H1 (cell line): ENCODE measurements at regions not wholly inside any gene's neighbourhood (a gene's known extent, or its start where the extent isn't known, plus 50 kb on each side); places are given as distances from the start of the nearest gene placed in this dataset.

Experiments
- CTCF ChIA-PET: fragments of 300-600 bp; sonication (Branson Sonifier 250); formaldehyde crosslinking; loops from one replicate; lab custom pipeline; 2021; ENCODE audit not compliant: partially characterized antibody; lab: Charles Lee
- POLR2A ChIA-PET: fragments of 300-600 bp; sonication (Branson Sonifier 250); formaldehyde crosslinking; loops from one replicate; lab custom pipeline; 2021; ENCODE audit warnings: inconsistent platforms; ENCODE audit not compliant: partially characterized antibody; lab: Charles Lee
- DNase-seq, 2 experiments: peaks; one replicate each; pipeline versions ENCODE4 v3.0.0 to v3.0.0-alpha.2; 2010 to 2022; ENCODE audit warnings: low spot score in 2 of 2, low read depth in 1 of 2, mixed read lengths in 1 of 2
- FAIRE-seq: peaks from 2 replicates; lab custom pipeline; 2011; peaks lifted over from hg19 to GRCh38; lab: Jason Lieb, UNC
- H2AFZ ChIP-seq: 2 replicates; pipeline ENCODE4 v1.8.1; 2012; ENCODE audit warnings: low read length, inconsistent platforms
- H2AK5ac ChIP-seq: 2 replicates; pipeline ENCODE4 v1.6.1; 2013; ENCODE audit warnings: low read depth, low read length
- H2BK120ac ChIP-seq: replicated peaks from 2 replicates; pipeline ENCODE3; 2013; ENCODE audit warnings: low read depth, low read length, inconsistent platforms
- H2BK12ac ChIP-seq: 2 replicates; pipeline ENCODE4 v1.6.1; 2013; ENCODE audit warnings: low read depth, low read length
- H2BK15ac ChIP-seq: 2 replicates; pipeline ENCODE4 v1.6.1; 2013; ENCODE audit warnings: low read length
- H2BK20ac ChIP-seq: 2 replicates; pipeline ENCODE4 v1.6.1; 2013; ENCODE audit warnings: low read length
- H2BK5ac ChIP-seq: 2 replicates; pipeline ENCODE4 v1.6.1; 2013; ENCODE audit warnings: low read depth, low read length
- H3K14ac ChIP-seq: 2 replicates; pipeline ENCODE4 v1.6.1; 2013; ENCODE audit warnings: inconsistent platforms; ENCODE audit not compliant: insufficient read length
- H3K18ac ChIP-seq: 2 replicates; pipeline ENCODE4 v1.6.1; 2013; ENCODE audit warnings: low read length; ENCODE audit errors: extremely low read depth
- H3K23ac ChIP-seq: 2 replicates; pipeline ENCODE4 v1.6.1; 2013; ENCODE audit warnings: inconsistent platforms; ENCODE audit not compliant: insufficient read length
- H3K23me2 ChIP-seq: 2 replicates; pipeline ENCODE4 v1.6.1; 2013; ENCODE audit warnings: low read depth, low read length
- H3K27ac ChIP-seq: 2 replicates; pipeline ENCODE4 v1.6.1; 2011; ENCODE audit warnings: low read depth, low read length, inconsistent platforms
- H3K27me3 ChIP-seq, 4 experiments: replicated peaks in 1 of 4; 1 replicate in 1 of 4; 2 replicates in 3 of 4; pipeline versions ENCODE4 v1.6.1 to v1.8.1; 2011 to 2013; ENCODE audit warnings: low read length in 3 of 4, mild to moderate bottlenecking in 3 of 4, inconsistent platforms in 2 of 4, mixed read lengths in 2 of 4, moderate library complexity in 1 of 4; ENCODE audit not compliant: control insufficient read depth in 3 of 4, insufficient read depth in 3 of 4; ENCODE audit errors: extremely low read depth in 1 of 4
- H3K36me3 ChIP-seq, 4 experiments: 2 replicates each; pipeline versions ENCODE4 v1.6.1 to v1.8.1; 2011 to 2013; ENCODE audit warnings: mild to moderate bottlenecking in 4 of 4, low read length in 3 of 4, moderate library complexity in 2 of 4, control low read depth in 1 of 4, inconsistent platforms in 1 of 4; ENCODE audit not compliant: insufficient read depth in 4 of 4, control insufficient read depth in 2 of 4
- H3K4ac ChIP-seq: replicated peaks from 2 replicates; pipeline ENCODE3; 2013; ENCODE audit warnings: low read length, low read depth, mixed read lengths, inconsistent platforms; ENCODE audit not compliant: insufficient read length
- H3K4me1 ChIP-seq, 4 experiments: replicated peaks in 1 of 4; 1 replicate in 1 of 4; 2 replicates in 3 of 4; pipeline versions ENCODE4 v1.6.1 to v1.8.1; 2011 to 2013; ENCODE audit warnings: low read length in 3 of 4, inconsistent platforms in 2 of 4, mixed read lengths in 1 of 4; ENCODE audit not compliant: insufficient read depth in 4 of 4, control insufficient read depth in 3 of 4
- H3K4me2 ChIP-seq, 2 experiments: 2 replicates each; pipeline versions ENCODE4 v1.6.1 to v1.8.1; 2011 to 2013; ENCODE audit warnings: low read depth in 2 of 2, low read length in 2 of 2, control low read depth in 1 of 2, inconsistent platforms in 1 of 2, mild to moderate bottlenecking in 1 of 2; ENCODE audit not compliant: insufficient read depth in 1 of 2
- H3K4me3 ChIP-seq, 4 experiments: fragments of 200-600, 300-600 bp in 1 of 4; sonication (generic), shearing (Covaris generic), sonication (Bioruptor Twin) in 1 of 4; 2 replicates each; pipeline versions ENCODE4 v1.5.1 to v1.8.1; 2011 to 2016; ENCODE audit warnings: low read length in 4 of 4, low read depth in 3 of 4, control low read depth in 2 of 4, inconsistent platforms in 2 of 4, mild to moderate bottlenecking in 2 of 4, mixed read lengths in 1 of 4, moderate library complexity in 1 of 4; ENCODE audit not compliant: insufficient read depth in 2 of 4; ENCODE audit errors: extremely low read depth in 1 of 4
- H3K56ac ChIP-seq: replicated peaks from 2 replicates; pipeline ENCODE3; 2013; ENCODE audit warnings: low read depth, mild to moderate bottlenecking, mixed read lengths, low read length, inconsistent platforms; ENCODE audit not compliant: insufficient read length
- H3K79me1 ChIP-seq: 2 replicates; pipeline ENCODE4 v1.6.1; 2013; ENCODE audit warnings: low read depth, low read length, control low read depth
- H3K79me2 ChIP-seq, 2 experiments: 2 replicates each; pipeline versions ENCODE4 v1.6.1 to v1.8.1; 2012 to 2013; ENCODE audit warnings: low read length in 2 of 2, mild to moderate bottlenecking in 2 of 2, inconsistent platforms in 1 of 2; ENCODE audit not compliant: insufficient read depth in 2 of 2, control insufficient read depth in 1 of 2
- H3K9ac ChIP-seq, 4 experiments: replicated peaks in 1 of 4; 1 replicate in 1 of 4; 2 replicates in 3 of 4; pipeline versions ENCODE4 v1.6.1 to v1.8.1; 2011 to 2013; ENCODE audit warnings: low read depth in 3 of 4, low read length in 3 of 4, control low read depth in 2 of 4, mild to moderate bottlenecking in 2 of 4, moderate library complexity in 2 of 4, inconsistent platforms in 1 of 4; ENCODE audit errors: extremely low read depth in 1 of 4
- H3K9me3 ChIP-seq, 2 experiments: 2 replicates each; pipeline versions ENCODE4 v1.6.1 to v1.8.1; 2012 to 2013; ENCODE audit warnings: mild to moderate bottlenecking in 2 of 2, moderate library complexity in 2 of 2, control low read depth in 1 of 2, inconsistent platforms in 1 of 2, low read depth in 1 of 2, low read length in 1 of 2, mixed read lengths in 1 of 2; ENCODE audit not compliant: insufficient read depth in 2 of 2
- H4K20me1 ChIP-seq, 2 experiments: replicated peaks in 1 of 2; 2 replicates each; pipeline versions ENCODE3 to v1.8.1; 2011 to 2013; ENCODE audit warnings: inconsistent platforms in 2 of 2, low read length in 2 of 2, mild to moderate bottlenecking in 1 of 2; ENCODE audit not compliant: insufficient read depth in 2 of 2, control insufficient read depth in 1 of 2
- H4K5ac ChIP-seq: 2 replicates; pipeline ENCODE4 v1.6.1; 2013; ENCODE audit warnings: low read length, low read depth, mixed read lengths, inconsistent platforms; ENCODE audit not compliant: insufficient read length
- H4K8ac ChIP-seq: 2 replicates; pipeline ENCODE4 v1.8.0; 2013; ENCODE audit warnings: mild to moderate bottlenecking, moderate library complexity, low read length, inconsistent platforms; ENCODE audit not compliant: insufficient read depth; ENCODE audit errors: extremely low read depth
- H4K91ac ChIP-seq: replicated peaks from 2 replicates; pipeline ENCODE3; 2013; ENCODE audit warnings: low read length, mixed read lengths, inconsistent platforms; ENCODE audit not compliant: insufficient read length
- HDAC6 ChIP-seq: IDR thresholded peaks from one replicate; pipeline ENCODE4 v1.7.1; 2012; ENCODE audit warnings: low read depth, mild to moderate bottlenecking, inconsistent platforms, low read length, moderate library complexity
- JUN ChIP-seq: IDR thresholded peaks from 2 replicates; pipeline ENCODE4 v1.6.1; 2011; ENCODE audit warnings: low read depth, mild to moderate bottlenecking, improper control_type of control experiment, low read length
- JUND ChIP-seq: IDR thresholded peaks from 2 replicates; pipeline ENCODE4 v1.6.1; 2011; ENCODE audit warnings: mild to moderate bottlenecking, improper control_type of control experiment, low read length
- MAFK ChIP-seq: IDR thresholded peaks from 2 replicates; pipeline ENCODE4 v1.6.1; 2012; ENCODE audit warnings: low read depth, mild to moderate bottlenecking, improper control_type of control experiment, low read length
- RAD21 ChIP-seq, 2 experiments: IDR thresholded peaks in 1 of 2; conservative IDR thresholded peaks in 1 of 2; 2 replicates each; pipeline ENCODE4 v1.6.1; 2011; ENCODE audit warnings: low read depth in 2 of 2, low read length in 2 of 2, improper control_type of control experiment in 1 of 2, inconsistent platforms in 1 of 2, mild to moderate bottlenecking in 1 of 2, moderate library complexity in 1 of 2
- SUZ12 ChIP-seq: fragments of 200-600 bp; sonication (generic); IDR thresholded peaks from 2 replicates; pipeline ENCODE4 v1.6.1; 2012; ENCODE audit warnings: mild to moderate bottlenecking, inconsistent platforms, low read length, moderate library complexity, mixed read lengths
- TAF1 ChIP-seq: IDR thresholded peaks from 2 replicates; pipeline ENCODE4 v1.6.1; 2011; ENCODE audit warnings: mild to moderate bottlenecking, low read depth, low read length
- TEAD4 ChIP-seq: IDR thresholded peaks from 2 replicates; pipeline ENCODE4 v1.6.1; 2012; ENCODE audit warnings: low read depth, low read length, inconsistent platforms, mixed read lengths
- WGBS, 2 experiments: shearing (Covaris generic) in 1 of 2; methylation state at CpG; one replicate each; pipeline versions ENCODE4 v1.1.6 to v1.1.7; 2013 to 2015; ENCODE audit warnings: low lambda C conversion rate in 2 of 2, mixed read lengths in 2 of 2, inconsistent platforms in 1 of 2, low coverage in 1 of 2, missing lambda C conversion rate in 1 of 2; ENCODE audit not compliant: insufficient replicate concordance in 2 of 2, insufficient coverage in 1 of 2, insufficient read length in 1 of 2; ENCODE audit errors: extremely low coverage in 1 of 2, missing lambda C conversion rate in 1 of 2; 5-methylcytosine and 5-hydroxymethylcytosine counted together
- TF ChIP-seq, protein P1 (sequence below), 3 experiments: IDR thresholded peaks; 1 replicate in 2 of 3; 2 replicates in 1 of 3; pipeline versions ENCODE4 v1.5.1 to v1.6.1; 2011; ENCODE audit warnings: low read length in 3 of 3, mild to moderate bottlenecking in 3 of 3, inconsistent platforms in 2 of 3, low read depth in 1 of 3, moderate library complexity in 1 of 3; ENCODE audit not compliant: insufficient read depth in 1 of 3; ENCODE audit errors: control extremely low read depth in 1 of 3

GRCh38 chr15:98419173-98419780 lies 229.1 kb upstream of the IGF1R start:
- H2BK5ac ChIP-seq, result no peak overlapping the region
- FAIRE-seq (no peak), DNase-seq (no peak)
- ChIA-PET POLR2A (interaction anchor here (0.6 kb wide), 1 partner anchor 16 kb away, joined by 3 read pairs; no protein-coding TSS in a partner anchor), CTCF (interaction anchor here (0.5 to 5.7 kb wide), 16 partner anchors 8 to 520 kb away, joined by 3 to 58 read pairs (median 4); no protein-coding TSS in a partner anchor)
- no peaks in the 10 kb centered on the region for H4K20me1 ChIP-seq
- H2BK120ac ChIP-seq, result no peak overlapping the region
- H3K4me3 ChIP-seq, result no peak overlapping the region
- H3K23ac ChIP-seq, result no peak overlapping the region
- H3K4ac ChIP-seq, result no peak overlapping the region
- no peaks in the 10 kb centered on the region for H3K36me3 ChIP-seq
- H4K5ac ChIP-seq, result no peak overlapping the region
- WGBS, 2 experiments, result 93% methylated on average over 4 of the region's 5 CpGs; no CpG with 5 or more reads in 1 of the 2 experiments
- no peak overlapping the region for H2AFZ ChIP-seq
- H3K4me1 ChIP-seq, result peaks cover 0 to 7% (median 4%) of the 10 kb centered on the region in 4 experiments; a peak in 4 of 7 replicates
- H2BK12ac ChIP-seq, result no peak overlapping the region
- H3K9me3 ChIP-seq, result no peaks in the 10 kb centered on the region; a peak in 1 of 4 replicates
- no peak overlapping the region for H2BK20ac ChIP-seq
- H3K27ac ChIP-seq, result no peak overlapping the region
- no peak overlapping the region for H3K9ac ChIP-seq
- no peak overlapping the region for H2AK5ac ChIP-seq
- H3K4me2 ChIP-seq, result no peak overlapping the region
- no peak overlapping the region for H3K14ac ChIP-seq
- no peak overlapping the region for H3K18ac ChIP-seq
- no peak overlapping the region for H2BK15ac ChIP-seq
- H3K79me2 ChIP-seq, result no peaks in the 10 kb centered on the region
- H3K56ac ChIP-seq, result no peak overlapping the region
- peaks cover 2% of the 10 kb centered on the region; the same call in 1 of the 2 replicates for H3K23me2 ChIP-seq
- peaks cover 13 to 35% (median 27%) of the 10 kb centered on the region in 4 experiments for H3K27me3 ChIP-seq
- H4K8ac ChIP-seq, result no peak overlapping the region
- no peaks in the 10 kb centered on the region for H3K79me1 ChIP-seq
- no peak overlapping the region for H4K91ac ChIP-seq
- no peak for TF ChIP-seq HDAC6
- no peak for TF ChIP-seq TEAD4
- TF ChIP-seq TAF1, result no peak
- TF ChIP-seq, protein P1, sequence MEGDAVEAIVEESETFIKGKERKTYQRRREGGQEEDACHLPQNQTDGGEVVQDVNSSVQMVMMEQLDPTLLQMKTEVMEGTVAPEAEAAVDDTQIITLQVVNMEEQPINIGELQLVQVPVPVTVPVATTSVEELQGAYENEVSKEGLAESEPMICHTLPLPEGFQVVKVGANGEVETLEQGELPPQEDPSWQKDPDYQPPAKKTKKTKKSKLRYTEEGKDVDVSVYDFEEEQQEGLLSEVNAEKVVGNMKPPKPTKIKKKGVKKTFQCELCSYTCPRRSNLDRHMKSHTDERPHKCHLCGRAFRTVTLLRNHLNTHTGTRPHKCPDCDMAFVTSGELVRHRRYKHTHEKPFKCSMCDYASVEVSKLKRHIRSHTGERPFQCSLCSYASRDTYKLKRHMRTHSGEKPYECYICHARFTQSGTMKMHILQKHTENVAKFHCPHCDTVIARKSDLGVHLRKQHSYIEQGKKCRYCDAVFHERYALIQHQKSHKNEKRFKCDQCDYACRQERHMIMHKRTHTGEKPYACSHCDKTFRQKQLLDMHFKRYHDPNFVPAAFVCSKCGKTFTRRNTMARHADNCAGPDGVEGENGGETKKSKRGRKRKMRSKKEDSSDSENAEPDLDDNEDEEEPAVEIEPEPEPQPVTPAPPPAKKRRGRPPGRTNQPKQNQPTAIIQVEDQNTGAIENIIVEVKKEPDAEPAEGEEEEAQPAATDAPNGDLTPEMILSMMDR (IDR thresholded peaks at IDR 0.05; ENCODE audit: control extremely low read depth in 1 of 3, insufficient read depth in 1 of 3, low read depth in 1 of 3, low read length in 3 of 3), result no peak
- no peak for TF ChIP-seq MAFK
- TF ChIP-seq JUN, result no peak
- no peak for TF ChIP-seq RAD21 (IDR thresholded peaks at IDR 0.05 in 1 of 2, conservative IDR thresholded peaks at IDR 0.05 in 1 of 2; ENCODE audit: low read depth in 2 of 2, low read length in 2 of 2)
- TF ChIP-seq SUZ12, result no peak
- no peak for TF ChIP-seq JUND
